SK-N-MC (cell line): ENCODE measurements at regions not wholly inside any gene's neighbourhood (a gene's known extent, or its start where the extent isn't known, plus 50 kb on each side); places are given as distances from the start of the nearest gene placed in this dataset.

Source experiments
- DNase-seq: peaks from one replicate; pipeline ENCODE4 v3.0.0-alpha.2; 2011; ENCODE audit warnings: low read depth, low spot score
- H3K27ac ChIP-seq: fragments of 200-600 bp; sonication (generic); 2 replicates; pipeline ENCODE4 v1.5.1; 2016; ENCODE audit warnings: mixed run types
- H3K36me3 ChIP-seq: fragments of 200-600 bp; sonication (generic); 2 replicates; pipeline ENCODE4 v1.6.1; 2017; ENCODE audit warnings: antibody characterized with exemption, low read length, mixed read lengths; ENCODE audit not compliant: insufficient read depth
- H3K4me3 ChIP-seq: fragments of 200-600 bp; sonication (generic); 2 replicates; pipeline ENCODE4 v1.5.1; 2016
- H3K9ac ChIP-seq: fragments of 200-600 bp; sonication (generic); 2 replicates; pipeline ENCODE4 v1.8.0; 2017; ENCODE audit warnings: mixed run types, mixed read lengths; ENCODE audit not compliant: insufficient read length
- H3K9me3 ChIP-seq: fragments of 200-600 bp; sonication (generic); 2 replicates; pipeline ENCODE4 v1.6.1; 2017; ENCODE audit warnings: low read depth, mild to moderate bottlenecking, antibody characterized with exemption, low read length, moderate library complexity, mixed read lengths
- EZH2 ChIP-seq: fragments of 200-600 bp; sonication (generic); IDR thresholded peaks from one replicate; pipeline ENCODE4 v1.6.1; 2017; ENCODE audit warnings: antibody characterized with exemption
- FOXP2 ChIP-seq: optimal IDR thresholded peaks from 2 replicates; pipeline ENCODE3; 2011; ENCODE audit warnings: mild to moderate bottlenecking, moderate library complexity; ENCODE audit not compliant: insufficient read depth; ENCODE audit errors: extremely low read length, control extremely low read depth
- POLR2AphosphoS5 ChIP-seq: IDR thresholded peaks from 2 replicates; pipeline ENCODE4 v1.6.1; 2012; ENCODE audit warnings: mild to moderate bottlenecking, low read depth, low read length, borderline replicate concordance

DNA sequence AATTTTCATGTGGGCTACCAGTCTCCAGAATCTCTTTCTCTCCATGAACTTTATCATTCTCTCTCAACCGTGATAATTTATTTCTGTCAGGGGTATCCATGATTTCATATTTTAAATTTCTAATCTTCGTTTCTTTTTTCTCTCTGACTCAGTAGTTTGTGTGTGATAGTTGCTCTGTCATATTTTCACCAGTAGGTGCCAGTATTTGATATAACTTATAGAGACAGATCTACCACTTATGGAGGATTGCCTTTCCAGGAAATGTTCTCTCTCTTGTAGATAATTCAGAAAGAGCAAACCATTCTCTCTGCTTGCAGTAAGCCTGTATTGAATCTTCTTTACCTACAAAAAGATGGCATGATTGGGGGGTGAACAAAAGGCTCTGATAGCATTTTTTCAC lies 79.3 kb upstream of the DYNLT3 start:
- no peak overlapping the region for H3K4me3 ChIP-seq
- DNase-seq, result no peak
- H3K27ac ChIP-seq, result no peak overlapping the region
- H3K9ac ChIP-seq, result no peak overlapping the region
- no peak for TF ChIP-seq POLR2AphosphoS5
- no peak for TF ChIP-seq FOXP2
- no peak for TF ChIP-seq EZH2
- H3K9me3 ChIP-seq, result no peaks in the 10 kb centered on the region
- H3K36me3 ChIP-seq, result no peaks in the 10 kb centered on the region

DNA sequence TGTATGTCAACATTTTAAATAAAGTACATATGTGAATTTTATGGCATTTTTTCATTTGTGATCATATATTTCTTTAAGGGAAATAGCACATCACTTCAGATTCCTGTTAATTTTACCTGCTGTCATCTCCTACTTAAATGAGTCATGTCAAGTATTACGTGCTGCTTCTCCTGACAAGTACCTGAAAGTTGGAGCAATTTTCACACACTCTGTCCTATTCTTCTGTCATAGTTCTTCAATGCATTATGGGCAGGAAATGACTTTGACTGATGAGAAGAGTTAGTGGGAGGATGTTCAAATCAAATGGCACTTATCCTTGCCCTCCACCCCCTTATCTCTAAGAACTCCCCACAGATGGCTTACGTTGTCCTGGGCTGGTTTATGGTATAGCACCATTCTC lies 64.2 kb upstream of the SYTL5 start:
- no peak overlapping the region for H3K9ac ChIP-seq
- no peak overlapping the region for H3K4me3 ChIP-seq
- no peak for DNase-seq
- H3K27ac ChIP-seq, result no peak overlapping the region
- TF ChIP-seq EZH2 (no peak), FOXP2 (no peak), POLR2AphosphoS5 (no peak)
- no peaks in the 10 kb centered on the region for H3K36me3 ChIP-seq
- no peaks in the 10 kb centered on the region for H3K9me3 ChIP-seq

DNA sequence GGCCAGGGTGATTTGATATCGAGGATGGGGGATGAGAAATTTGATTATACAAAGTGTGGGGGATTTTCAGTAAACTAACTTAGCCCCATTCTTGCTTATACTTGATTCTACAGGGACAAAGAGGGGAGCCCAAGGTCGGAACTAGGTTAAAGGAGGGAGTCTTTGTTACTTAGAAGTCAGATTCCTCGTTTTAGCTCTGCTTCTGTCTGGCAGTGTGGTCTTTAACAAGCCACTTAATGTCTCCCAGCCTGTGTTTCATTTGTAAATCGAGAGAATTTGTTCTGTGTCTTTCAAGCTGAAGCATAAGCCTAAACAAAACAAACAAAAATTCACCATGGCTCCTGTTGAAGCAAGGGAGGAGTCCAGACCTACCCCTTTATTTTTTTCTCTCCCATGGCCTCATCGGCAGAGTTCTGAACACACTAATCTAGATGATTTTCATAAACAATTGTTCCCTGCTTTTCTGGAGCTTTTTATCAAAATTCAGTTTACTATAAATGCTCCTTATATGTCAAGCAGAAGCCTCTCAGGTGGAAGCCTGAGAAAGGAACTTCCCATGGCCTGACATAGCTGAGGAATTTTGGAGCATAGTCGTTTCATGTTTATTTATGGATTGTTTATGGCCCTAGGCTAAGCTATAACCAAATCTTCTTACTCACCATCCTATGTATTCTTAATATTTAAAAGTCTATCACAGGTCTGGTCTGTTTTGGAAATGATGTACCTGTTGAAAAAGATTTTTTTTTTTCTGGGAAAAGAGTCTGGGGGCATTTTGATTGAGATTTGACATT lies 62.6 kb upstream of the SYTL5 start:
- DNase-seq, result no peak
- no peak overlapping the region for H3K9ac ChIP-seq
- H3K4me3 ChIP-seq, result no peak overlapping the region
- no peaks in the 10 kb centered on the region for H3K36me3 ChIP-seq
- H3K9me3 ChIP-seq, result no peaks in the 10 kb centered on the region
- H3K27ac ChIP-seq, result no peak overlapping the region
- TF ChIP-seq FOXP2 (no peak), EZH2 (no peak), POLR2AphosphoS5 (no peak)

DNA sequence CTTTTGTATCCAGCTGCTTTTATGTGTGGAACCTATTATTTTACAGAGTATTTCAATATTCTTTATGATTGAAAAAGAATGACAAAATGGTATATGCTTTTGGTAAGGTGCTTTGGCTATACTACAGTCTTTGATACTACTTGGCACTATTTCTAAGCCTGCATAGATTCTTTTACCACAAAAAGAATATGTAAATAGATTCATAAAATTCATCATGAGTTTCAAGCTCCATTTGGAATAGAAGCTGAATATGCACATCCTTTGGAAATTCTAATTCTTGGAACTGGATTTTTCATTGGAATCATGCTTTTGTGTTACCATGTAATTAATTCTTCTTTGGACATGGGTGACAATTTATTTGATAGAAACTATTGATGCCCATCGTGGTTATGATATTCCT lies 60.2 kb upstream of the SYTL5 start:
- DNase-seq, result no peak

DNA sequence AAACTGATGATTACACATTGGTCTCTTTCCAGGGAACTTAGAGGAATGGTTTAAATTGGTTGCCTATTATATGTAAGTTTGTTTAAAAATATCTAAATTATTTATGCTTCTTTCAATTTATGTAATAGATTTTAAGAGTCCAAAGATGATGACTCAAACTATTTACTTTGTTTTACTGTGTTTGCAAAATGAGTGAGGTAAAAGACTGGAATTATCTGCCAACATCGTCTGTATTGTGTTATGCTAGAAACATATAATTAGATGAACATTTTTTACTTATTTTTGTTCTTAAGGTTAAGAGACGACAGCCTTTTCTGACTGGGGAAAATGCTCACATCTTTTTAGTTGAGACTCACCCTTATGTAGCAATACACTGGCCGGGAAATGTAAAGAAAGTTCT lies 51.1 kb upstream of the SYTL5 start:
- Histone ChIP-seq H3K27ac (no peak overlapping the region), H3K9ac (no peak overlapping the region), H3K9me3 (no peaks in the 10 kb centered on the region), H3K36me3 (no peaks in the 10 kb centered on the region), H3K4me3 (no peak overlapping the region)
- DNase-seq, result no peak
- TF ChIP-seq FOXP2, result no peak
- TF ChIP-seq EZH2, result no peak
- TF ChIP-seq POLR2AphosphoS5, result no peak

More for the DNA sequence above, 60.2 kb upstream of the SYTL5 start:
- Histone ChIP-seq H3K27ac (no peak overlapping the region), H3K4me3 (no peak overlapping the region), H3K36me3 (no peaks in the 10 kb centered on the region), H3K9me3 (no peaks in the 10 kb centered on the region), H3K9ac (no peak overlapping the region)
- no peak for TF ChIP-seq EZH2
- no peak for TF ChIP-seq FOXP2
- no peak for TF ChIP-seq POLR2AphosphoS5

DNA sequence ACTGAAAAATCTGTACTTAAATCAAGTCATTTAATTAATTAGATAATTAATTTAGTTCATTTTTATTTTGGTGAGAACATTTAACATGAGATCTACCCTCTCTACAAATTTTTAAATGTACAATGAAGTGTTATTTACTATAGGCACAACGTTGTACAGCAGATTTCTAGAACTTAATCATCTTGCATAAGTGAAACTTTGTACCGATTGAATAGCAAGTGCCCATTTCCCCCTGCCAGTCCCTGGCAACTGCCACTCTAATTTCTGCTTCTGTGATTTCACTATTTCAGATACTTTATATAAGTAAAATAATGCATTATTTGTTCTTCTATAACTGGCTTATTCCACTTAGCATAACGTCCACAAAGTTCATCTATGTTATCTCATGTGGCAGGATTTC lies 50.1 kb upstream of the SYTL5 start:
- H3K36me3 ChIP-seq, result no peaks in the 10 kb centered on the region
- no peaks in the 10 kb centered on the region for H3K9me3 ChIP-seq
- H3K27ac ChIP-seq, result no peak overlapping the region
- no peak for DNase-seq
- no peak overlapping the region for H3K4me3 ChIP-seq
- TF ChIP-seq POLR2AphosphoS5 (no peak), FOXP2 (no peak), EZH2 (no peak)
- H3K9ac ChIP-seq, result no peak overlapping the region
